ENCODE measurements at regions not wholly inside any gene's neighbourhood (a gene's known extent, or its start where the extent isn't known, plus 50 kb on each side); places are given as distances from the start of the nearest gene placed in this dataset.
"Not testable (repeated sequence)": the region's sequence is repeated elsewhere in the genome, so short reads cannot be mapped to it uniquely, and the experiment has no call there.

DNA sequence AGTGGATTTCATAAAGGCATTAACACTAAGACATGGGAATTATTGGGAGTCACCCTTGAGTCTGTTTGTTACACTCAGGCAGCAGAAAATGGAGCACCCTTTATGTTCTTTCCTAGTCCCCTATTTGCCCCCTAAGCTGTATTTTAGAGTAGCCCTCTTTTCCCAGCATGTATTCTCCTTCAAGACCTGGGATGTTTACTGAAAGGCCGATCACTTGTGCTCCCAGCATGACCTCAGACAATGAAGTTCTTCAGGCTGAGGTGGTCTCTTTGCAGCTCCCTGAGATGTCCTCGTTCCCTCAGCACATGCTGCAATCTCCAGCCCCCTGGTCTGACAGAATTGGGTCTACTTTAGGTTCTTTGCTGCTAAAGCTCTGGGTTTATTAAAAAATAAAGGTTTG lies 169.7 kb downstream of the YTHDC2 start:
- H3K9me3 ChIP-seq (ENCODE audit: low read length) = no peaks in the 10 kb centered on the region
- no peak overlapping the region for H3K4me3 ChIP-seq (ENCODE audit: low read depth in 1 of 2, low read length in 2 of 2)
- no peak overlapping the region for H3K9ac ChIP-seq (ENCODE audit: low read length)
- H3K4me1 ChIP-seq (ENCODE audit: insufficient read depth, low read length) = no peaks in the 10 kb centered on the region
- H3K36me3 ChIP-seq (ENCODE audit: insufficient read depth, low read length) = no peaks in the 10 kb centered on the region
- H3K27me3 ChIP-seq (ENCODE audit: control insufficient read depth in 1 of 2, insufficient read depth in 2 of 2, low read length in 2 of 2) = no peaks in the 10 kb centered on the region
- no peak overlapping the region for H3K27ac ChIP-seq (ENCODE audit: low read depth, low read length)

DNA sequence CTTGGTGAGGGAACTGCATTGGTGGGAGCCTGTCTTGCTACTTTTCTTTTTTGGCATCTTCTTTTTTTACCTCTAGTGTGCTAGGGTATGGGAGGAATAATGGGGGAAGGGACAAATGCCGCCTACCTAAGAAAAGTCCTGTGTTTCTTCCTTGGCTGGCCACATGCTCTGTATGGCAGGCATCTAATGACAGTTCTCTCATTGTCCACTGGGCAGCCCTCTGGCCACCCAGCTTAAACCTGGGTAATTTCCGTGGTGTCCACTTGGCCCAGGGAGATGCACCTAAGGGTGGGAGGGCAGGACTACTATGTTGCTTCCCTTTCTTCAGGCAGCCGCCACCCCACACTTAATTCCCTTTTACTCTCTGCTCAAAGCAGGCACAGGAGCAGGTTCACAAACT lies 173.1 kb downstream of the YTHDC2 start:
- Histone ChIP-seq H3K4me1 (ENCODE audit: insufficient read depth, low read length) (no peaks in the 10 kb centered on the region), H3K27me3 (ENCODE audit: control insufficient read depth in 1 of 2, insufficient read depth in 2 of 2, low read length in 2 of 2) (no peaks in the 10 kb centered on the region), H3K27ac (ENCODE audit: low read depth, low read length) (no peak overlapping the region), H3K4me3 (ENCODE audit: low read depth in 1 of 2, low read length in 2 of 2) (no peak overlapping the region), H3K9me3 (ENCODE audit: low read length) (no peaks in the 10 kb centered on the region), H3K36me3 (ENCODE audit: insufficient read depth, low read length) (no peaks in the 10 kb centered on the region), H3K9ac (ENCODE audit: low read length) (no peak overlapping the region)

DNA sequence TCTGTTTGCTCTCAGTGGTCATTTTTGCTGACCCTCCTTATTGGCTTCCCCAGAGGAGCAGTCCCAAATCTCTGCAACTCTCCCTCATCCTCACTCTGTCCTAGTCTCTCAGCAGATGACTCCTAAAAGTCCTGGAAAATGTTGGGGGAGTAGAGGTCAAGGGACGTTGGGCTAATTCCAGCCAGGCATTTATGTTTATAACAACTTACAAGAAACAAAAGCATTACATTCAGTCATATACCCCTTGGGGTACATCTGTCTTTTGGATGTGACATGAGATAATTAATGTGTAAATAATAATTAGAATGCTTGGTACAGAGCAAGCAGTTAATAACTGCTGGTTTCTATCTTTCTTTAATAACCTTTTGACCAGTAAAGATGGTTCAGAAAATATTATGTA lies 176.2 kb downstream of the YTHDC2 start:
- H3K27ac ChIP-seq (ENCODE audit: low read depth, low read length) = no peak overlapping the region
- H3K27me3 ChIP-seq (ENCODE audit: control insufficient read depth in 1 of 2, insufficient read depth in 2 of 2, low read length in 2 of 2) = no peaks in the 10 kb centered on the region
- H3K9me3 ChIP-seq (ENCODE audit: low read length) = no peaks in the 10 kb centered on the region
- no peak overlapping the region for H3K9ac ChIP-seq (ENCODE audit: low read length)
- H3K36me3 ChIP-seq (ENCODE audit: insufficient read depth, low read length) = no peaks in the 10 kb centered on the region
- no peaks in the 10 kb centered on the region for H3K4me1 ChIP-seq (ENCODE audit: insufficient read depth, low read length)
- no peak overlapping the region for H3K4me3 ChIP-seq (ENCODE audit: low read depth in 1 of 2, low read length in 2 of 2)

DNA sequence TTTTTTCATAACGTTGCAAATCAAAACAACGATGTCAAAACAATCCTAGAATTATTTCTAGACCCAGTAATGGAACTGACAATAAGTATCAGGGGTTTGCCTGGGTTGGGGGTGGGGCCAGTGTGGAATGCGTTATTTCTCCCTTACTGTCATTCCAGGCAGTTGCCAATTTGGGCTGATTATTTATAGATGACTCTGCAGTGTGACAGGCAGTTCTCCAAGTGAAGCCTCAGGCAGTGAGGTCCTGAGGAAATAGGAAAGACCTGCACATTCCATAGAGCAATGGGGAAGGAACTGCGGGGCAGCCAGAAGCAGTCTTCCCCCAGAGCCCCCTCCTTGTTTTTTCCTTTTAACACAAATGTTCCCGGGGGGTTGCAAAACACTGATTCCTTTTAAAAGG lies 179.0 kb downstream of the YTHDC2 start:
- Histone ChIP-seq H3K27ac (ENCODE audit: low read depth, low read length) (no peak overlapping the region), H3K9me3 (ENCODE audit: low read length) (no peaks in the 10 kb centered on the region), H3K4me1 (ENCODE audit: insufficient read depth, low read length) (no peaks in the 10 kb centered on the region), H3K36me3 (ENCODE audit: insufficient read depth, low read length) (no peaks in the 10 kb centered on the region), H3K4me3 (ENCODE audit: low read depth in 1 of 2, low read length in 2 of 2) (no peak overlapping the region), H3K27me3 (ENCODE audit: control insufficient read depth in 1 of 2, insufficient read depth in 2 of 2, low read length in 2 of 2) (no peaks in the 10 kb centered on the region), H3K9ac (ENCODE audit: low read length) (no peak overlapping the region)

DNA sequence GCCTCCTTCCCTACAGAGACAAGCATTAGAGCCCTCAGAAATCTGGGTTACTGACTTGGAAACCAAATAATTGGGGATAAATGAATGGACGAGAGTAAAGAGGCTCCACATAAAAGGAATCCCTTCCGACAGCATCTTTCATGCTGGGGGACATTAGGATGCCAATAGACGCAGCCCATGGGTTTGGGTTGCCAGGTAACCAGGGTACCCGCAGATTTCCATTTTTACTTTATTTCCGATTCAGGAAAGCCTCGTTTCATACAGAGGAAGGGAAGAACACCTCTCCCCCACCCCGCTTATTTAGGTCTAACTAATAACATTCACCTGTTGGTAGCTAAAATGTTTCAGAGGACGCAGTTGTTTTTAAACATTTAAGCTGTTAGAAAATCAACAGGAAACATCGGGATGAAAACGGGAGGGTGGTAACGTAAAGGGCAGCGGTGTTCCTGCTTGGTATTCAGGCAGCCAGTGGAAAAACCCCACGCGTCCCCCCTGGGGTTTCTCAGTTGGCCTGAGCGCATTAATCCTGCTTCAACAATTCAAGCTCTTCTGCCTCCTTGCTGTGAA lies 179.5 kb downstream of the YTHDC2 start:
- Histone ChIP-seq H3K9me3 (ENCODE audit: low read length) (no peaks in the 10 kb centered on the region), H3K4me1 (ENCODE audit: insufficient read depth, low read length) (no peaks in the 10 kb centered on the region), H3K27me3 (ENCODE audit: control insufficient read depth in 1 of 2, insufficient read depth in 2 of 2, low read length in 2 of 2) (no peaks in the 10 kb centered on the region), H3K9ac (ENCODE audit: low read length) (no peak overlapping the region), H3K4me3 (ENCODE audit: low read depth in 1 of 2, low read length in 2 of 2) (no peak overlapping the region), H3K27ac (ENCODE audit: low read depth, low read length) (no peak overlapping the region), H3K36me3 (ENCODE audit: insufficient read depth, low read length) (no peaks in the 10 kb centered on the region)

DNA sequence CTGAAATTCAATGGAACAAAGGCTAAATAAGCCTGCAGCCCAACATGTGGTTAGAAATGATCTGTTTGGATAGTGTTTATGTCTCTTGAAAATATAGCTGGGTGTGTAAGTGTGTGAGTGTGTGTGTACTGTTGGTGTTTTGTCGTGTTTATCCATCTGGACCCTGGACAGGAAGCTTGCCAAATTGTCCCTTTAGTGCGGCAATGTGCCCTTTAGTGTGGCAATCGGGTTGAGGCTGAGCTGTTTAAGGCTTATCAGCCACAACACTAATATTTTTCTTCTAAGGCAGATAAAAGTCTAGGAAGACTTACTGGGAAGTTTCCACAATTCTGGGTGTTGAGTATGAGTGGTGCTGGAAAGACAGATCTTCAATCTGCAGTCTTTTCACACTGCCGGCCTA lies 180.2 kb downstream of the YTHDC2 start:
- H3K9ac ChIP-seq (ENCODE audit: low read length) = no peak overlapping the region
- H3K4me1 ChIP-seq (ENCODE audit: insufficient read depth, low read length) = no peaks in the 10 kb centered on the region
- H3K27ac ChIP-seq (ENCODE audit: low read depth, low read length) = no peak overlapping the region
- no peaks in the 10 kb centered on the region for H3K36me3 ChIP-seq (ENCODE audit: insufficient read depth, low read length)
- no peak overlapping the region for H3K4me3 ChIP-seq (ENCODE audit: low read depth in 1 of 2, low read length in 2 of 2)
- no peaks in the 10 kb centered on the region for H3K9me3 ChIP-seq (ENCODE audit: low read length)
- H3K27me3 ChIP-seq (ENCODE audit: control insufficient read depth in 1 of 2, insufficient read depth in 2 of 2, low read length in 2 of 2) = no peaks in the 10 kb centered on the region

DNA sequence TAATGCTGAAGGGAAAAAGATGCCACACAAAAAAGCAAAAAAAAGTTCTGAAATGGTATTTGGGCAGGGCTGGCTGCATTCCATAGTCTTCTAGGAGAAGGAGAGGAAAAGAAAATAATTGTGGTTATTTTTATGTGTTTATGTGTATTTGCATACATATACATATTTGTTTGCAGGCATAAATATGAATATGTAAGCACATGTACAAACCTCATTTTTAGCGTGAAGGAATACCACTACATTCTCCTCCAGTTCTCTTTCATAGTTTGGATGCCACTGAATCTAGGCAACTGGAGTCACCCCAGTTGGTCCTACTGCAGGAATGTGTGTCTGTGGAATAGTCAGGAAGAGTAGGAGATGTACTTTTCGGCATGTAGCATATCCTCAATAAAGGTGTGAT lies 181.1 kb downstream of the YTHDC2 start:
- Histone ChIP-seq H3K27ac (ENCODE audit: low read depth, low read length) (no peak overlapping the region), H3K9ac (ENCODE audit: low read length) (no peak overlapping the region), H3K9me3 (ENCODE audit: low read length) (no peaks in the 10 kb centered on the region), H3K4me1 (ENCODE audit: insufficient read depth, low read length) (no peaks in the 10 kb centered on the region), H3K36me3 (ENCODE audit: insufficient read depth, low read length) (no peaks in the 10 kb centered on the region), H3K27me3 (ENCODE audit: control insufficient read depth in 1 of 2, insufficient read depth in 2 of 2, low read length in 2 of 2) (no peaks in the 10 kb centered on the region), H3K4me3 (ENCODE audit: low read depth in 1 of 2, low read length in 2 of 2) (no peak overlapping the region)

DNA sequence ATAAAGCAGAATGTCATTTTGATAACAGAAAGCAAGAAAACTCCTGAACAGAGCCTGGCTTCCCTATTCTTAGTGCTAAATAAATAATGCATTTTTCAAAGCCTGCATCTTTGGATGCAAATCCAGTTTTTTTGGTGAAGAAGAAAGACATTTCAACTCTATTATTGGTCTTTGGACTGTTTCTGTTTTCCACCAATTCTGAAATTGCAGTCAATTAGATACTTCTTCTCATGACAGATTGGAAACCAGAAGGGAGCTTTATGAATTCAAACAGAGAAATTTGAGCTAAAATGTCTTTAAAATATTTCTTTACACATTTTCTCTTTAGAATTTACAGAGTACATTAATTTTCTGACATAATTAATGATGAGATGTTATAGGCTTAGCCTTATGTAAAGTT lies 189.8 kb downstream of the YTHDC2 start:
- no peak overlapping the region for H3K27ac ChIP-seq (ENCODE audit: low read depth, low read length)
- H3K9ac ChIP-seq (ENCODE audit: low read length) = no peak overlapping the region
- no peaks in the 10 kb centered on the region for H3K9me3 ChIP-seq (ENCODE audit: low read length)
- no peaks in the 10 kb centered on the region for H3K4me1 ChIP-seq (ENCODE audit: insufficient read depth, low read length)
- H3K4me3 ChIP-seq (ENCODE audit: low read depth in 1 of 2, low read length in 2 of 2) = no peak overlapping the region
- no peaks in the 10 kb centered on the region for H3K27me3 ChIP-seq (ENCODE audit: control insufficient read depth in 1 of 2, insufficient read depth in 2 of 2, low read length in 2 of 2)
- no peaks in the 10 kb centered on the region for H3K36me3 ChIP-seq (ENCODE audit: insufficient read depth, low read length)

DNA sequence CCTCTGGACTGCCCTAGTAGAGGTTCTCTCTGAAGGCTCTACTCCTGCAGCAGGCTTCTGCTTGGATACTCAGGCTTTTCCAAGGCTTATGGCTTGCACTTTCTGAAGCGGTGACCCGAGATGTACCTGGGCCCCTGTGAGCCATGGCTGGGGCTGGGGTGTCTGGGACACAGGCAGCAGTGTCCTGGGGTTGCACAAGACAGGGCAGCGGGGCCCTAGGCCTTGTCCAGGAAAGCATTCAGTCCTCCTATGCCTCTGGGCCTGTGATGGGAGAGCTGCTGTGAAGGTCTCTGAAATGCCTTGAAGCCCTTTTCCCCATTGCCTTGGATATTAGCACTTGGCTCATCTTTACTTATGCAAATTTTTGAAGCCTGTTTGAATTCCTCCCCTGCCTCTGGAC lies 192.2 kb downstream of the YTHDC2 start:
- Histone ChIP-seq H3K9me3 (ENCODE audit: low read length) (no peaks in the 10 kb centered on the region), H3K27me3 (ENCODE audit: control insufficient read depth in 1 of 2, insufficient read depth in 2 of 2, low read length in 2 of 2) (no peaks in the 10 kb centered on the region), H3K27ac (ENCODE audit: low read depth, low read length) (no peak overlapping the region), H3K4me3 (ENCODE audit: low read depth in 1 of 2, low read length in 2 of 2) (no peak overlapping the region), H3K36me3 (ENCODE audit: insufficient read depth, low read length) (no peaks in the 10 kb centered on the region), H3K9ac (ENCODE audit: low read length) (no peak overlapping the region), H3K4me1 (ENCODE audit: insufficient read depth, low read length) (no peaks in the 10 kb centered on the region)

DNA sequence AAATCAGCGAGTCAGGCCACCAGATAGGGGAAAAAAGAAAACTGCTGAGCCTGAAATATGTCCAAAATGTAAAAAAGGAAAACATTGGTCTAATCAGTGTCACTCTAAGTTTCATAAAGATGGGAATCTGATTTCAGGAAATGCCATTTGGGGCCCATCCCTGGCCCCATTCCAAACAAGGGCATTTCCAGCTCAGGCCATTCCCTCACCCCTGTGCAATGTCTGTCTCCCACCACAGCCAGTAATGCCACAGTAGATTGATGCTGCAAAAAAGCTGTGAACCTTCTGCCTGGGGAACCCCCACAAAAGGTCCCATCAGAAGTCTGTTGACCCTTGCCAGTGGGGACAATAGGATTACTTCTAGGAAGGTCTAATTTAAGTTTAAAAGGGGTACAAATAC lies 199.6 kb downstream of the YTHDC2 start:
- H3K4me3 ChIP-seq (ENCODE audit: low read depth in 1 of 2, low read length in 2 of 2) = no peak overlapping the region
- H3K27ac ChIP-seq (ENCODE audit: low read depth, low read length) = no peak overlapping the region
- H3K4me1 ChIP-seq (ENCODE audit: insufficient read depth, low read length) = no peaks in the 10 kb centered on the region
- no peaks in the 10 kb centered on the region for H3K27me3 ChIP-seq (ENCODE audit: control insufficient read depth in 1 of 2, insufficient read depth in 2 of 2, low read length in 2 of 2)
- H3K36me3 ChIP-seq (ENCODE audit: insufficient read depth, low read length) = no peaks in the 10 kb centered on the region
- H3K9ac ChIP-seq (ENCODE audit: low read length) = no peak overlapping the region
- no peaks in the 10 kb centered on the region for H3K9me3 ChIP-seq (ENCODE audit: low read length)

DNA sequence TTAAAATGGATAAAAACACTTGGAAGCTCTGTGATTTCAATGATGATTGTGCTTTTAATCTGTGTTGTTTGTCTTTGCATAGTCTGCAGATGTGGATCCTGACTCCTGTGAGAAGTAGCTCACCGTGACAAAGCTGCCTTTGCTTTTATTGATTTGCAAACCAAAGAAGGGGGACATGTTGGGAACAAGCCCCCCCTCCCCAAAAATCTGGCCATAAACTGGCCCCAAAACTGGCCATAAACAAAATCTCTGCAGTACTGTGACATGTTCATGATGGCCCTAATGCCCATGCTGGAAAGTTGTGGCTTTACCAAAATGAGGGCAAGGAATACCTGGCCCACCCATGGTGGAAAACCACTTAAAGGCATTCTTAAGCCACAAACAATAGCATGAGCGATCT lies 202.4 kb downstream of the YTHDC2 start:
- not testable (repeated sequence) for H3K36me3 ChIP-seq (ENCODE audit: insufficient read depth, low read length); H3K4me3 ChIP-seq (ENCODE audit: low read depth in 1 of 2, low read length in 2 of 2); H3K27me3 ChIP-seq (ENCODE audit: control insufficient read depth in 1 of 2, insufficient read depth in 2 of 2, low read length in 2 of 2); H3K9me3 ChIP-seq (ENCODE audit: low read length); H3K27ac ChIP-seq (ENCODE audit: low read depth, low read length); H3K4me1 ChIP-seq (ENCODE audit: insufficient read depth, low read length); H3K9ac ChIP-seq (ENCODE audit: low read length)

DNA sequence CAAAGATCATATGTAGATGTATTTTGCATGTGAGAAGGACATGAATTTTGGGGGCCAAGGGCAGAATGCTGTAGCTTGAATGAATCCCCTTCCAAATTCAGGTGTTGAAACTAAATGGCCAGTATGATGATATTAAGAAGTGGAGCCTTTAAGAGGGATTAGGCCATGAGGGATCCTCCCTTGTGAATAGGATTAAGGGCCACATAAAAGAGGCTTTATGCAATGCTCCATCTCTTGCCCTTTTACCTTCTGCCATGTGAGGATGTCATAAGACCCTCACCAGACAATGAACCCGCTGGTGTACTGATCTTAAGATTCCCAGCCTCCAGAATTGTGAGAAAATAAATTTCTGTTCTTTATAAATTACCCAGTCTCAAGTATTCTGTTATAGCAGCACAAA lies 206.1 kb downstream of the YTHDC2 start:
- H3K9ac ChIP-seq (ENCODE audit: low read length) = no peak overlapping the region
- no peaks in the 10 kb centered on the region for H3K36me3 ChIP-seq (ENCODE audit: insufficient read depth, low read length)
- peaks cover 12% of the 10 kb centered on the region for H3K4me1 ChIP-seq (ENCODE audit: insufficient read depth, low read length)
- H3K4me3 ChIP-seq (ENCODE audit: low read depth in 1 of 2, low read length in 2 of 2) = no peak overlapping the region
- no peaks in the 10 kb centered on the region for H3K9me3 ChIP-seq (ENCODE audit: low read length)
- H3K27ac ChIP-seq (ENCODE audit: low read depth, low read length) = no peak overlapping the region
- H3K27me3 ChIP-seq (ENCODE audit: control insufficient read depth in 1 of 2, insufficient read depth in 2 of 2, low read length in 2 of 2) = no peaks in the 10 kb centered on the region
